Transverse colon (tissue), 4 donors: ENCODE measurements at regions not wholly inside any gene's neighbourhood (a gene's known extent, or its start where the extent isn't known, plus 50 kb on each side); places are given as distances from the start of the nearest gene placed in this dataset.

Experiments used
- EP300 ChIP-seq: sonication (generic); formaldehyde crosslinking; IDR thresholded peaks from one replicate; pipeline ENCODE4 v1.6.1; 2017; ENCODE audit warnings: antibody characterized with exemption, low read depth
- POLR2A ChIP-seq: fragments of 450-650 bp; IDR thresholded peaks from one replicate; pipeline ENCODE4 v1.6.1; 2016; ENCODE audit warnings: antibody characterized with exemption, mild to moderate bottlenecking, moderate library complexity
- POLR2AphosphoS5 ChIP-seq, 3 donors: sonication (generic); formaldehyde crosslinking; IDR thresholded peaks; one replicate each; pipeline ENCODE4 v1.6.1; 2016; ENCODE audit warnings: antibody characterized with exemption in 3 of 3
- TF ChIP-seq, protein P1 (sequence below), 5 experiments: fragments of 200-600 bp in 3 of 5; fragments of 450-650 bp in 2 of 5; sonication (generic) in 3 of 5; IDR thresholded peaks; 1 replicate in 2 of 5; 2 replicates in 3 of 5; pipeline ENCODE4 v1.5.1; 2016 to 2017; ENCODE audit warnings: antibody characterized with exemption in 5 of 5, inconsistent platforms in 3 of 5, mild to moderate bottlenecking in 2 of 5, moderate library complexity in 1 of 5

DNA sequence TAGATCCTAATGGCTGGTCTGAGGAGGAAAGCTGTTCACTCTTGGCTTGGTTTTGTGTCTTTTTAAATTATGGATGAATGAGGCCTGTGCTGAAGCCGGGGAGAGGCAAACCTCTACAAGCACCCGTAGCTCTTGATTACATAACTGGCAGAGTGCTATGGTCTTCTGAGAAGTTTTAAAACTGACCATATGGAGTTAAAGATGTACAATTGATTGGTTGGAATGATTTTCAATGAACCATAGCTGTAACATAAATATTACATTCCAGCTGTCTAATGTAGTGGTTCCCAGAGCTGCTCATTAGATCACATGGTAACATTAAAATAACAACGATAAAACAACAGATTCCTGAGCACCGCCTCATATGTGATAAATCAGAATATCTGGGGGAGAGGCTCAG lies 71.1 kb upstream of the MAP4K3 start:
- TF ChIP-seq, protein P1, sequence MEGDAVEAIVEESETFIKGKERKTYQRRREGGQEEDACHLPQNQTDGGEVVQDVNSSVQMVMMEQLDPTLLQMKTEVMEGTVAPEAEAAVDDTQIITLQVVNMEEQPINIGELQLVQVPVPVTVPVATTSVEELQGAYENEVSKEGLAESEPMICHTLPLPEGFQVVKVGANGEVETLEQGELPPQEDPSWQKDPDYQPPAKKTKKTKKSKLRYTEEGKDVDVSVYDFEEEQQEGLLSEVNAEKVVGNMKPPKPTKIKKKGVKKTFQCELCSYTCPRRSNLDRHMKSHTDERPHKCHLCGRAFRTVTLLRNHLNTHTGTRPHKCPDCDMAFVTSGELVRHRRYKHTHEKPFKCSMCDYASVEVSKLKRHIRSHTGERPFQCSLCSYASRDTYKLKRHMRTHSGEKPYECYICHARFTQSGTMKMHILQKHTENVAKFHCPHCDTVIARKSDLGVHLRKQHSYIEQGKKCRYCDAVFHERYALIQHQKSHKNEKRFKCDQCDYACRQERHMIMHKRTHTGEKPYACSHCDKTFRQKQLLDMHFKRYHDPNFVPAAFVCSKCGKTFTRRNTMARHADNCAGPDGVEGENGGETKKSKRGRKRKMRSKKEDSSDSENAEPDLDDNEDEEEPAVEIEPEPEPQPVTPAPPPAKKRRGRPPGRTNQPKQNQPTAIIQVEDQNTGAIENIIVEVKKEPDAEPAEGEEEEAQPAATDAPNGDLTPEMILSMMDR (IDR thresholded peaks at IDR 0.05): no peak
- TF ChIP-seq POLR2AphosphoS5 (IDR thresholded peaks at IDR 0.05) (no peak), POLR2A (no peak), EP300 (no peak)
